HK-2 (cell line): ENCODE measurements at regions not wholly inside any gene's neighbourhood (a gene's known extent, or its start where the extent isn't known, plus 50 kb on each side); places are given as distances from the start of the nearest gene placed in this dataset.
"Not testable (repeated sequence)": the region's sequence is repeated elsewhere in the genome, so short reads cannot be mapped to it uniquely, and the experiment has no call there.

Experiments used
- DNase-seq: peaks from one replicate; pipeline ENCODE4 v3.0.0-alpha.2; 2018; ENCODE audit not compliant: unreplicated experiment

- DNase-seq, result no peak
Measured at GRCh38 chr13:37302686-37303085, 197.2 kb upstream of the CSNK1A1L start.

- DNase-seq, result no peak
Measured at GRCh38 chr13:37295573-37295972, 190.1 kb upstream of the CSNK1A1L start.

- no peak for DNase-seq
Measured at GRCh38 chr13:37295071-37295470, 189.6 kb upstream of the CSNK1A1L start.

GRCh38 chr13:37294472-37294871 is 189.0 kb upstream of the CSNK1A1L start:
- DNase-seq, result no peak

- no peak for DNase-seq
Measured at GRCh38 chr13:37293295-37293694, 187.8 kb upstream of the CSNK1A1L start.

- no peak for DNase-seq
Measured at GRCh38 chr13:37290716-37291505, 185.4 kb upstream of the CSNK1A1L start.

GRCh38 chr13:37289212-37289935 is 183.9 kb upstream of the CSNK1A1L start:
- DNase-seq, result no peak

- no peak for DNase-seq
Measured at GRCh38 chr13:37288057-37288720, 182.7 kb upstream of the CSNK1A1L start.

- DNase-seq, result not testable (repeated sequence)
Measured at GRCh38 chr13:37280231-37280630, 174.8 kb upstream of the CSNK1A1L start.

- DNase-seq, result no peak
Measured at GRCh38 chr13:37277435-37278144, 172.1 kb upstream of the CSNK1A1L start.

- DNase-seq, result no peak
Measured at GRCh38 chr13:37277007-37277406, 171.5 kb upstream of the CSNK1A1L start.

GRCh38 chr13:37274569-37275497 is 169.4 kb upstream of the CSNK1A1L start:
- DNase-seq, result no peak

GRCh38 chr13:37273836-37274235 is 168.4 kb upstream of the CSNK1A1L start:
- DNase-seq, result no peak

GRCh38 chr13:37270226-37271001 is 164.9 kb upstream of the CSNK1A1L start:
- no peak for DNase-seq

- no peak for DNase-seq
Measured at GRCh38 chr13:37263871-37264270, 158.4 kb upstream of the CSNK1A1L start.

- no peak for DNase-seq
Measured at GRCh38 chr13:37257706-37258105, 152.2 kb upstream of the CSNK1A1L start.

- no peak for DNase-seq
Measured at GRCh38 chr13:37257051-37257450, 151.6 kb upstream of the CSNK1A1L start.

GRCh38 chr13:37241786-37242185 is 136.3 kb upstream of the CSNK1A1L start:
- no peak for DNase-seq

GRCh38 chr13:37230346-37230745 is 124.9 kb upstream of the CSNK1A1L start:
- no peak for DNase-seq

GRCh38 chr13:37229931-37230330 is 124.5 kb upstream of the CSNK1A1L start:
- no peak for DNase-seq
